Neural progenitor cell (in vitro differentiated cells): ENCODE measurements at regions not wholly inside any gene's neighbourhood (a gene's known extent, or its start where the extent isn't known, plus 50 kb on each side); places are given as distances from the start of the nearest gene placed in this dataset.

ENCODE experiments used
- DNase-seq: peaks from one replicate; pipeline ENCODE4 v3.0.0-alpha.2; 2016; ENCODE audit warnings: low spot score
- H2AFZ ChIP-seq: fragments of 200-600 bp; sonication (generic); replicated peaks from 2 replicates; pipeline ENCODE4 v1.6.1; 2016; ENCODE audit warnings: antibody characterized with exemption
- H3F3A ChIP-seq: fragments of 200-600 bp; sonication (generic); 2 replicates; pipeline ENCODE4 v1.6.1; 2016; ENCODE audit warnings: antibody characterized with exemption, low read depth
- H3K27ac ChIP-seq: fragments of 200-600 bp; sonication (generic); 2 replicates; pipeline ENCODE4 v1.5.1; 2016; ENCODE audit warnings: mild to moderate bottlenecking
- H3K27me3 ChIP-seq: fragments of 200-600 bp; sonication (generic); 2 replicates; pipeline ENCODE4 v1.6.1; 2016; ENCODE audit warnings: mild to moderate bottlenecking, moderate library complexity
- H3K36me3 ChIP-seq: fragments of 200-600 bp; sonication (generic); 2 replicates; pipeline ENCODE4 v1.5.1; 2016
- H3K4me1 ChIP-seq: fragments of 200-600 bp; sonication (generic); 2 replicates; pipeline ENCODE4 v1.6.1; 2016; ENCODE audit warnings: mixed run types
- H3K4me2 ChIP-seq: fragments of 200-600 bp; sonication (generic); 2 replicates; pipeline ENCODE4 v1.6.1; 2016
- H3K4me3 ChIP-seq: fragments of 200-600 bp; sonication (generic); 2 replicates; pipeline ENCODE4 v1.5.1; 2016
- H3K79me2 ChIP-seq: fragments of 200-600 bp; sonication (generic); 2 replicates; pipeline ENCODE4 v1.6.1; 2016; ENCODE audit warnings: low read depth
- H3K9ac ChIP-seq: fragments of 200-600 bp; sonication (generic); 2 replicates; pipeline ENCODE4 v1.6.1; 2016
- H3K9me3 ChIP-seq: fragments of 200-600 bp; sonication (generic); 2 replicates; pipeline ENCODE4 v1.5.1; 2016; ENCODE audit warnings: low read depth
- H4K20me1 ChIP-seq: fragments of 200-600 bp; sonication (generic); 2 replicates; pipeline ENCODE4 v1.6.1; 2016; ENCODE audit warnings: low read depth
- H3K27ac Mint-ChIP-seq: 3 replicates; pipeline ENCODE4 v1.8.0; 2021; ENCODE audit warnings: mixed read lengths
- H3K27me3 Mint-ChIP-seq: 2 replicates; pipeline ENCODE4 v1.8.0; 2022; ENCODE audit warnings: low read depth, mild to moderate bottlenecking, inconsistent platforms, moderate library complexity, mixed read lengths; ENCODE audit not compliant: insufficient read depth
- H3K36me3 Mint-ChIP-seq: 3 replicates; pipeline ENCODE4 v1.8.0; 2021; ENCODE audit warnings: mixed read lengths
- H3K4me1 Mint-ChIP-seq: 3 replicates; pipeline ENCODE4 v1.8.0; 2021; ENCODE audit warnings: mixed read lengths
- H3K4me3 Mint-ChIP-seq: 3 replicates; pipeline ENCODE4 v1.8.0; 2021; ENCODE audit warnings: mild to moderate bottlenecking, moderate library complexity, mixed read lengths
- H3K9me3 Mint-ChIP-seq: 3 replicates; pipeline ENCODE4 v1.8.0; 2020; ENCODE audit warnings: mixed read lengths
- EZH2 ChIP-seq: fragments of 200-600 bp; sonication (generic); IDR thresholded peaks from 2 replicates; pipeline ENCODE4 v1.6.1; 2017; ENCODE audit warnings: antibody characterized with exemption, mild to moderate bottlenecking, moderate library complexity
- EZH2phosphoT487 ChIP-seq: fragments of 200-600 bp; sonication (generic); IDR thresholded peaks from 2 replicates; pipeline ENCODE4 v1.6.1; 2017; ENCODE audit warnings: antibody characterized with exemption
- TF ChIP-seq, protein P1 (sequence below): fragments of 200-600 bp; sonication (generic); IDR thresholded peaks from 2 replicates; pipeline ENCODE4 v1.5.1; 2017; ENCODE audit warnings: antibody characterized with exemption, mild to moderate bottlenecking

DNA sequence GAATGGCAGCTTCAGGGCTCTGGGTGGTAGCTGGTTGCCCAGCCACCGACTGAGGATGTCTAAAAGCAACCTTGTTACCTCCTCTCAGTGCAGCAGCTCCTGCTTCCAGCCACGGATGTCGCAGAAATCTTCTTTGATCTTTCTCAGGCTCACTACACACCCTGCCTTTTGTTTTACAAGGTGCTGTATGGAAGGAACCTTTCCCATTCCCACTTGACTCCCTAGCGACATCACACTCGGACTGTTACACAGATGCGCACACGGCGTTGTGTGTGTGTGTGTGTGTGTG lies 135.8 kb upstream of the CPHXL start:
- Histone ChIP-seq H3K9me3 (no peaks in the 10 kb centered on the region), H2AFZ (peak overlapping the region; percentile 29), H3K36me3 (no peaks in the 10 kb centered on the region), H3K79me2 (no peaks in the 10 kb centered on the region), H3K4me3 (no peak overlapping the region), H4K20me1 (no peaks in the 10 kb centered on the region), H3F3A (no peaks in the 10 kb centered on the region), H3K4me1 (peaks cover 6% of the 10 kb centered on the region), H3K27me3 (peaks cover 3% of the 10 kb centered on the region), H3K4me2 (no peak overlapping the region), H3K27ac (no peak overlapping the region), H3K9ac (no peak overlapping the region)
- H3K4me3 Mint-ChIP-seq = no peak overlapping the region
- TF ChIP-seq EZH2phosphoT487 (no peak), EZH2 (no peak)
- TF ChIP-seq, protein P1, sequence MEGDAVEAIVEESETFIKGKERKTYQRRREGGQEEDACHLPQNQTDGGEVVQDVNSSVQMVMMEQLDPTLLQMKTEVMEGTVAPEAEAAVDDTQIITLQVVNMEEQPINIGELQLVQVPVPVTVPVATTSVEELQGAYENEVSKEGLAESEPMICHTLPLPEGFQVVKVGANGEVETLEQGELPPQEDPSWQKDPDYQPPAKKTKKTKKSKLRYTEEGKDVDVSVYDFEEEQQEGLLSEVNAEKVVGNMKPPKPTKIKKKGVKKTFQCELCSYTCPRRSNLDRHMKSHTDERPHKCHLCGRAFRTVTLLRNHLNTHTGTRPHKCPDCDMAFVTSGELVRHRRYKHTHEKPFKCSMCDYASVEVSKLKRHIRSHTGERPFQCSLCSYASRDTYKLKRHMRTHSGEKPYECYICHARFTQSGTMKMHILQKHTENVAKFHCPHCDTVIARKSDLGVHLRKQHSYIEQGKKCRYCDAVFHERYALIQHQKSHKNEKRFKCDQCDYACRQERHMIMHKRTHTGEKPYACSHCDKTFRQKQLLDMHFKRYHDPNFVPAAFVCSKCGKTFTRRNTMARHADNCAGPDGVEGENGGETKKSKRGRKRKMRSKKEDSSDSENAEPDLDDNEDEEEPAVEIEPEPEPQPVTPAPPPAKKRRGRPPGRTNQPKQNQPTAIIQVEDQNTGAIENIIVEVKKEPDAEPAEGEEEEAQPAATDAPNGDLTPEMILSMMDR = no peak
- no peak for DNase-seq
- H3K9me3 Mint-ChIP-seq = no peaks in the 10 kb centered on the region
- peaks cover 6% of the 10 kb centered on the region for H3K27me3 Mint-ChIP-seq
- peaks cover 48% of the 10 kb centered on the region for H3K4me1 Mint-ChIP-seq
- H3K27ac Mint-ChIP-seq = peak overlapping the region; percentile 40
- no peaks in the 10 kb centered on the region for H3K36me3 Mint-ChIP-seq

DNA sequence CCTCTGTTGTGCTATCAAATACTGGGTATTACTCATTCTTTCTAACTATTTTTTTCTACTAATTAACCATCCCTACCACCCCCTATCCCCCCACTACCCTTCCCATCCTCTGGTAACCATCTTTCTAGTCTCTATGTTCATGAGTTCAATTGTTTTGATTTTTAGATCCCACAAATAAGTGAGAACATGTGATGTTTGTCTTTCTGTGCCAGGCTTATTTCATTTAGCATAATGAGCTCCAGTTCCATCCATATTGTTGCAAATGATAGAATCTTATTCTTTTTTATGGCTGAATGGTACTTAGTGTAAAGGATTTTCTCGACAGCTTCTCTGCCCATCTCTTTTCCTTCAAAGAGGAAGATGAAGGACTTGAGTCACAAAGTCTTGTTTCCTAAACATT lies 138.0 kb upstream of the CPHXL start:
- Histone ChIP-seq H3K79me2 (no peaks in the 10 kb centered on the region), H4K20me1 (no peaks in the 10 kb centered on the region), H3K27me3 (peaks cover 3% of the 10 kb centered on the region), H3K36me3 (no peaks in the 10 kb centered on the region), H2AFZ (no peak overlapping the region), H3K9ac (no peak overlapping the region), H3K27ac (no peak overlapping the region), H3K4me1 (peaks cover 13% of the 10 kb centered on the region), H3F3A (no peaks in the 10 kb centered on the region), H3K4me2 (no peak overlapping the region), H3K4me3 (no peak overlapping the region), H3K9me3 (no peaks in the 10 kb centered on the region)
- Mint-ChIP-seq H3K4me1 (peaks cover 66% of the 10 kb centered on the region), H3K27me3 (peaks cover 5% of the 10 kb centered on the region), H3K4me3 (no peak overlapping the region), H3K27ac (no peak overlapping the region), H3K9me3 (no peaks in the 10 kb centered on the region), H3K36me3 (no peaks in the 10 kb centered on the region)
- TF ChIP-seq EZH2phosphoT487 (no peak), EZH2 (no peak)
- TF ChIP-seq, protein P1 = no peak
- DNase-seq = no peak

DNA sequence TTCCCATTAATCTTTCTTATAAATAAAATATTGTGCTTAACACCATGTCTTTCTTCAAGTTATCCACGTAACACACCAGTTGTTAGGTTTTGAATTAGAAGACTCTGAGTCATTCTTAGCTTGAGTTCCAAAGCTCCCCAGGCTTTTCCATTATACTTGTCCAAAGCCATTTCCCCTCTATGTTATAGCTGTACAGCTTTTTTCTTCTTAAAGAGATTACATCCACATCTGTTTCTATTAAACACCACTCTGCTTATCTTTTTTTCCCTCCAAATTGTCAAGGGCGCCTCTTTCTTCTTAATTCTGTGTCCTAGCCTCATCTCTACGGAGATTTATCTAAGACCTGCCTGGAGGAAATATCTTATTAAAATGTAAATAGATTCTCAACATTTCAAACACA lies 139.4 kb upstream of the CPHXL start:
- Histone ChIP-seq H3K27me3 (peaks cover 3% of the 10 kb centered on the region), H3K4me2 (no peak overlapping the region), H4K20me1 (no peaks in the 10 kb centered on the region), H3K9ac (no peak overlapping the region), H3F3A (no peaks in the 10 kb centered on the region), H3K79me2 (no peaks in the 10 kb centered on the region), H3K4me1 (peaks cover 9% of the 10 kb centered on the region), H3K27ac (no peak overlapping the region), H2AFZ (no peak overlapping the region), H3K9me3 (no peaks in the 10 kb centered on the region), H3K36me3 (no peaks in the 10 kb centered on the region), H3K4me3 (no peak overlapping the region)
- H3K4me1 Mint-ChIP-seq = peaks cover 60% of the 10 kb centered on the region
- peaks cover 5% of the 10 kb centered on the region for H3K27me3 Mint-ChIP-seq
- no peak overlapping the region for H3K4me3 Mint-ChIP-seq
- H3K36me3 Mint-ChIP-seq = no peaks in the 10 kb centered on the region
- H3K9me3 Mint-ChIP-seq = no peaks in the 10 kb centered on the region
- no peak for TF ChIP-seq EZH2phosphoT487
- TF ChIP-seq, protein P1 = no peak
- DNase-seq = no peak
- H3K27ac Mint-ChIP-seq = no peak overlapping the region
